ENCODE measurements at regions not wholly inside any gene's neighbourhood (a gene's known extent, or its start where the extent isn't known, plus 50 kb on each side); places are given as distances from the start of the nearest gene placed in this dataset.

DNA sequence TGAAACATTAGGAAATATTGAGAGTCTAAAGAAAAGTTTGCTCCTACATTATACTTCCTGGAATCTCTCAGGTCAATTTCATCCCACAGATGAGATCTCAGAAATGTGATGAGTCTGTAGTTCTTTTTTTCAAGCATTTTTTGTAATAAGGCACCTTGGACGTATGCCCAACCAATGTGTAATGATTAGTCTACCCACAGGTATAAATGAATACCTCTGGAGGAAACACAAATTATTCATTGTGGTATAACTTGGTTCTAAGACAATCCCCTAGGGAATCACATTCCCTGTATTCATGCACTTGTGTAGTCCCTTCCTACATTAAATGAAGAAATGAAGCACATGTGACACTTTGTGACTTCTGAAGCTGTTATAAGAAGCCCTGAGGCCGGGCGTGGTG is 596.2 kb upstream of the UBE2E2 start:
- TF ChIP-seq, protein P1, sequence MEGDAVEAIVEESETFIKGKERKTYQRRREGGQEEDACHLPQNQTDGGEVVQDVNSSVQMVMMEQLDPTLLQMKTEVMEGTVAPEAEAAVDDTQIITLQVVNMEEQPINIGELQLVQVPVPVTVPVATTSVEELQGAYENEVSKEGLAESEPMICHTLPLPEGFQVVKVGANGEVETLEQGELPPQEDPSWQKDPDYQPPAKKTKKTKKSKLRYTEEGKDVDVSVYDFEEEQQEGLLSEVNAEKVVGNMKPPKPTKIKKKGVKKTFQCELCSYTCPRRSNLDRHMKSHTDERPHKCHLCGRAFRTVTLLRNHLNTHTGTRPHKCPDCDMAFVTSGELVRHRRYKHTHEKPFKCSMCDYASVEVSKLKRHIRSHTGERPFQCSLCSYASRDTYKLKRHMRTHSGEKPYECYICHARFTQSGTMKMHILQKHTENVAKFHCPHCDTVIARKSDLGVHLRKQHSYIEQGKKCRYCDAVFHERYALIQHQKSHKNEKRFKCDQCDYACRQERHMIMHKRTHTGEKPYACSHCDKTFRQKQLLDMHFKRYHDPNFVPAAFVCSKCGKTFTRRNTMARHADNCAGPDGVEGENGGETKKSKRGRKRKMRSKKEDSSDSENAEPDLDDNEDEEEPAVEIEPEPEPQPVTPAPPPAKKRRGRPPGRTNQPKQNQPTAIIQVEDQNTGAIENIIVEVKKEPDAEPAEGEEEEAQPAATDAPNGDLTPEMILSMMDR (tag by site-specific recombination; IDR thresholded peaks at IDR 0.05): no peak
- TF ChIP-seq ZNF530 (tag by site-specific recombination; IDR thresholded peaks at IDR 0.05; ENCODE audit: low read depth) (no peak), ZNF514 (tag by site-specific recombination; IDR thresholded peaks at IDR 0.05) (no peak)
- TF ChIP-seq, protein P2, sequence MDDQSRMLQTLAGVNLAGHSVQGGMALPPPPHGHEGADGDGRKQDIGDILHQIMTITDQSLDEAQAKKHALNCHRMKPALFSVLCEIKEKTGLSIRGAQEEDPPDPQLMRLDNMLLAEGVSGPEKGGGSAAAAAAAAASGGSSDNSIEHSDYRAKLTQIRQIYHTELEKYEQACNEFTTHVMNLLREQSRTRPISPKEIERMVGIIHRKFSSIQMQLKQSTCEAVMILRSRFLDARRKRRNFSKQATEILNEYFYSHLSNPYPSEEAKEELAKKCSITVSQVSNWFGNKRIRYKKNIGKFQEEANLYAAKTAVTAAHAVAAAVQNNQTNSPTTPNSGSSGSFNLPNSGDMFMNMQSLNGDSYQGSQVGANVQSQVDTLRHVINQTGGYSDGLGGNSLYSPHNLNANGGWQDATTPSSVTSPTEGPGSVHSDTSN (CRISPR knock-in tag; IDR thresholded peaks at IDR 0.05): no peak

Data from HEK293 (cell line).